NCI-H82 treated with DMSO at 0.1 percent for 48 hours (cell line): ENCODE measurements at regions not wholly inside any gene's neighbourhood (a gene's known extent, or its start where the extent isn't known, plus 50 kb on each side); places are given as distances from the start of the nearest gene placed in this dataset.
"Not testable (repeated sequence)": the region's sequence is repeated elsewhere in the genome, so short reads cannot be mapped to it uniquely, and the experiment has no call there.

ENCODE experiments used
- DNase-seq: peaks from one replicate; lab custom pipeline; 2025; ENCODE audit not compliant: unreplicated experiment; lab: John Stamatoyannopoulos, UW

DNA sequence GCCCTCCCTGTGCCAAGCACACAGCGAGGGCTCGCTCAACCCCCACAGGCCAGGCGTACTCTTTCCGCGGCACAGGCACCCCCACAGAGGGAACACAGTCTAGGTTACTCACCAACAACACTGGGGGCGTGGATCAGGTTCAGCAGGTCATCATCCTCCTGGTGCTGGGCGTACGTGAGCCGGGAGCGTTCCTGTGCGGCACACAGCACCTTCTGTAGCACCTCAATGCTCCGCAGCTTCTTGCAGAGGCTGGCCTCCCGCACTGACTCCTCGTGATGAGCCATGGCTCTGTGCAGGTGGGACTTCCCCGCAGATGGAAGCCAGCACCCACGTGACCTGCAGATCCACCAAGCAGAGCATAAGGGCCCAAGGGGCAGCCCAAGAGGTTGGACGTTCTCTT is 296.8 kb downstream of the GOLGA6L6 start:
- not testable (repeated sequence) for DNase-seq

DNA sequence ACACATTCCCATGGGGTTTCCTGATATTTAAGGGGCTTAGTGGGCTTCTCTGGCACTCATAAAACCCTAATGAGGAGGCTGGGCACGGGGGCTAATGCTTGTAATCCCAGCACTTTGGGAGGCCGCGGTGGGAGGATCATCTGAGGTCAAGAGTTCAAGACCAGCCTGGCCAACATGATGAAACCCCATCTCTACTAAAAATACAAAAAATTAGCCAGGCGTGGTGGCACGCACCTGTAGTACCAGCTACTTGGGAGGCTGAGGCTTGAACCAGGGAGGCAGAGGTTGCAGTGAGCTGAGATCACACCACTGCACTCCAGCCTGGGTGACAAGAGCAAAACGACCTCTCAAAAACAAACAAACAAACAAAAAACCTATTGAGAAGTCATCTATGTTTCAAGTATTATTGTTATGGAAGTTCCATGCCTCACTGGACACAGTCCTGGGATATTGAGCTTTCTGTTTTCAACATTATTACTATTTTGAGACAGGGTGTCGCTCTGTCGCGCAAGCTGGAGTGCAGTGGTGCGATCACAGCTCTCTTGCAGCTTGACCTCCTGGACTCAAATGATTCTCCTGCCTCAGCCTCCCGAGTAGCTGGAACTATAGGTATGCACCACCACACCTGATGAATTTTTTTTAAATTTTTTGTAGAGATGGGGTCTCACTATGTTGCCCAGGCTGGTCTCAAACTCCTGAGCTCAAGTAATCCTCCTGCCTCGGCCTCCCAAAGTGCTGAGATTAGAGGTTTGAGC is 297.9 kb downstream of the GOLGA6L6 start:
- DNase-seq, result not testable (repeated sequence)

- not testable (repeated sequence) for DNase-seq
Observed at GRCh38 chr15:20240366-20240917, 301.2 kb downstream of the GOLGA6L6 start.

GRCh38 chr15:20239186-20239585 is 302.4 kb downstream of the GOLGA6L6 start:
- not testable (repeated sequence) for DNase-seq

- DNase-seq, result not testable (repeated sequence)
Observed at GRCh38 chr15:20237256-20238020, 304.2 kb downstream of the GOLGA6L6 start.

DNA sequence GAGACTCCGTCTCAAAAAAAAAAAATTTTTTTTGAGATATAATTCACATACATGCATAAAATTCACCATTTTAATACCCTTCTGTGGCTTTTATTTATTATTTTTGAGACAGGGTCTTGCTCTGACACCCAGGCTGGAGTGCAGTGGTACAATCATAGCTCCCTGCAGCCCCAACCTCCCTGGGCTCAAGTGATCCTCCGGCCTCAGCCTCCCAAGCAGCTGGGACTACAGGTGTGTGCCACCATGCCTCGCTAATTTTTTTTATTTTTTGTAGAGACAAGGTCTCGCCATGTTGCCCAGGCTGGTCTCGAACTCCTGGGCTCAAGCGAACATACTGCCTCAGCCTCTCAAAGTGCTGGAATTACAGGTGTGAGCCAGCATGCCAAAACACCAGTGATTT is 305.9 kb downstream of the GOLGA6L6 start:
- not testable (repeated sequence) for DNase-seq

- DNase-seq, result not testable (repeated sequence)
Observed at GRCh38 chr15:20234006-20234540, 307.5 kb downstream of the GOLGA6L6 start.

GRCh38 chr15:20232457-20232856 is 309.1 kb downstream of the GOLGA6L6 start:
- DNase-seq, result not testable (repeated sequence)

DNA sequence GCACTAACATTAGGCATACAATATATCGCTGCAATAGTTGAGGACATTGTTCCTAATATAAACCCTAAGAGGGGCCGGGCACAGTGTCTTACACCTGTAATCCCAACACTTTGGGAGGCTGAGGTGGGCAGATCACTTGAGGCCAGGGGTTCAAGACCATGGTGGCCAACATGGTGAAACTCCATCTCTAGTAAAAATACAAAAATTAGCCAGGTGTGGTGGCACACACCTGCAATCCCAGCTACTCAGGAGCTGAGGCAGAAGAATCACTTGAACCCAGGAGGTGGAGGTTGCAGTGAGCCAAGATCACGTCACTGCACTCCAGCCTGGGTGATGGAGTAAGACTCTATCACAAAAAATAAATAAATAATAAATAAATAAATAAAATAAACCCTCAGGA is 310.9 kb downstream of the GOLGA6L6 start:
- not testable (repeated sequence) for DNase-seq

DNA sequence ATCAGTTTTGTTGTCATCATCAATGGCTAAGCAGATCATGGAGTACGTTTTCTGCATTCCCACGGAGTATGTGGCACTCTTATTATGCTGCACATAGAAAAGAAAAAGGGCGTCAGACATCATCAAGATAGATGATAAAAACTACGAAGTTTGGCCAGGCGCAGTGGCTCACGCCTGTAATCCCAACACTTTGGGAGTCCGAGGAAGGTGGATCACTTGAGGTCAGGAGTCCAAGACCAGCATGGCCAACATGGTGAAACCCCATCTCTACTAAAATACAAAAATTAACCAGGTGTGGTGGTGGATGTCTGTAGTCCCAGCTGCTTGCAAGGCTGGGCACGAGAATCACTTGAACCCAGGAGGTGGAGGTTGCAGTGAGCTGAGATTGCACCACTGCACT is 312.8 kb downstream of the GOLGA6L6 start:
- DNase-seq, result not testable (repeated sequence)

- not testable (repeated sequence) for DNase-seq
Observed at GRCh38 chr15:20227119-20227853, 314.3 kb downstream of the GOLGA6L6 start.

- not testable (repeated sequence) for DNase-seq
Observed at GRCh38 chr15:20226531-20226930, 315.1 kb downstream of the GOLGA6L6 start.

GRCh38 chr15:20221063-20221462 is 320.5 kb downstream of the GOLGA6L6 start:
- not testable (repeated sequence) for DNase-seq

- not testable (repeated sequence) for DNase-seq
Observed at GRCh38 chr15:20219171-20219570, 322.4 kb downstream of the GOLGA6L6 start.

- not testable (repeated sequence) for DNase-seq
Observed at GRCh38 chr15:20215700-20216099, 325.9 kb downstream of the GOLGA6L6 start.

DNA sequence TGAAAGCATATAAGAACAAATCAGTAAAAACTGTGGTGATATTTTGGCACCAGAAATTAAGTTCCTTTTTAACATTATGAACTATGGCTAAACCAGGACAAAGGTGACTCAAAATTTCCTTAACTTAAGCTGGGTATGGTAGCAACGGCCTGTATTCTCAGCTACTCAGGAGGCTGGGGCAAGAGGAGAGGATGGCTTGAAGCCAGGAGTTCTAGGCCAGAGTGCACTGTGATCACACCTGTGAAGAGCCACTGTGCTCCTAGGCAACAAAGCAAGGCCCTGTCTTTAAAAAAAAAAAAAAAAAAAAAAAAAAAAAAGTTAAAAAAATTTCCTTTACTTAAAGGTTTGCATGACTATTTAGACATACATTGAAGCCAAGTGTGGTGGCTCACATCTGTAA is 327.5 kb downstream of the GOLGA6L6 start:
- DNase-seq, result not testable (repeated sequence)

DNA sequence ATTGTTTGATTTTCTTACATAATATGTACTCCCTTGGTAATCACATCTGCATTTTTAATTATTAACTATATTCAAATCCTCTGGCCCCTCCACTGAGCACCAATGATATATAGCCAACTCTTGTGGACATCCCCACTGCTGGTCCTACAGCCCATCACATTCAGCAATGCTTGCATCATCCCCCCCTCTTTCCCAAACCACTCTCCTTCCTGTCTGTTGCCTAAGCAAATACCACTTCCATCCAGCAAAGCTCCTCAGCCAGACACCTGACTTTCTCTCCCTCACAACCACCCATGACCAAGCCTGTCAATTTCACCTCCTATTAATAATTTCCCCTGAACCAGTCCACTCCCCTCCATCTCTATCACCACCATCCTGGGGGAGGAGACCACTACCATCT is 330.1 kb downstream of the GOLGA6L6 start:
- not testable (repeated sequence) for DNase-seq

- DNase-seq, result not testable (repeated sequence)
Observed at GRCh38 chr15:20209973-20210372, 331.6 kb downstream of the GOLGA6L6 start.

GRCh38 chr15:20207607-20208006 is 334.0 kb downstream of the GOLGA6L6 start:
- not testable (repeated sequence) for DNase-seq

- not testable (repeated sequence) for DNase-seq
Observed at GRCh38 chr15:20207198-20207597, 334.4 kb downstream of the GOLGA6L6 start.
